Hypothalamus (tissue), 51 donors: ENCODE measurements at regions not wholly inside any gene's neighbourhood (a gene's known extent, or its start where the extent isn't known, plus 50 kb on each side); places are given as distances from the start of the nearest gene placed in this dataset.

Experiments used
- DNase-seq, 51 donors: peaks; one replicate each; lab custom pipeline; 2025; lab: John Stamatoyannopoulos, UW

- no peak for DNase-seq
Measured at GRCh38 chr11:134915881-134916280, 503.8 kb upstream of the B3GAT1 start.

- DNase-seq: no peak
Measured at GRCh38 chr11:134915212-134915611, 503.2 kb upstream of the B3GAT1 start.

DNA sequence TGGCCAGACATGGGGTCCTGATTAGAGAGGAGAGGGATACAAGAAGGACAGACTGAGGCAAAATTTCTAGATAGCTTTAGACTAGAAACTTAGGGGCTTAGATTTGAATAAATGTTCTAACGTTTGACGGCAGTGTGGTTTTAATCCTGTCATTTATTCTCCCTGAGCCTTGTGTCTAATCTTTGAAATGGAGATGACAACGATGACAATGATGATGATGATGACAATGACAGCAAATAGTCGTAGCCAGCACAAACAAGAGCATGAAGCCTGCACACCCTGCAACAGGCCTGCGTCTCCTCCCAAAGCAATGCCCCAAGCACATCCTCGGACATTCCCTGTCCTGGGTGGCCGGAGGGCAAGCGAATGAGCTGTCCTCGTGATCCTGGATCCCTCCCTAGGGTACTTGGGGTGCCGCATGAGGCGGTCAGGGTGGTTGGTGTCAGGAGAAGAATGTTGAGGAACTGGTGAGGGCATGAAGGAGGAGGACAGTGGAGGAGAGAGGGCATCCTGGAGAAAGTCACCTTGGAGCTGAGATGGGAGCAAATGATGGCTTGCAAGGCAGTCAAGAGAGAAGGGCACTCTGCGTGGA is 502.1 kb upstream of the B3GAT1 start:
- DNase-seq: no peak

DNA sequence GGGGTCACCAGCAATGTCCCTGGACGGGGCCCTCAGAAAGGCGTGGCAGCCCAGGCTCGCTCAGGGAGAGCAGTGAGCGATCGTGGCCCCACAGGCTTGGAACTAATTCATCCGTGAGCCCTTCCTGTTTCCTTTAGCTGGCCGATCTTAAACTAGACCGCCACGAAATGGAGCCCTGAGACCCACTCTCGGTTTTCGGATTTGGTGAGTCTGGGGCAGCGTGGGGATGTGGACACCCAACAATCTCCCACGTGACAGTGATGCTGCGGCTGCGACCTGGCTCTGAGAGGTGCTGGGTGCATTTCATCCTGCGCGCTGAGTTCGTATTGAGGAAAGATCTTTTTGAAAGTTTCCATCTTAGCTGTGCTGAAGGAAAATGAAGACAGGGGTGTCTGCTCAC is 501.3 kb upstream of the B3GAT1 start:
- no peak for DNase-seq

GRCh38 chr11:134911514-134912180 is 499.6 kb upstream of the B3GAT1 start:
- no peak for DNase-seq

DNA sequence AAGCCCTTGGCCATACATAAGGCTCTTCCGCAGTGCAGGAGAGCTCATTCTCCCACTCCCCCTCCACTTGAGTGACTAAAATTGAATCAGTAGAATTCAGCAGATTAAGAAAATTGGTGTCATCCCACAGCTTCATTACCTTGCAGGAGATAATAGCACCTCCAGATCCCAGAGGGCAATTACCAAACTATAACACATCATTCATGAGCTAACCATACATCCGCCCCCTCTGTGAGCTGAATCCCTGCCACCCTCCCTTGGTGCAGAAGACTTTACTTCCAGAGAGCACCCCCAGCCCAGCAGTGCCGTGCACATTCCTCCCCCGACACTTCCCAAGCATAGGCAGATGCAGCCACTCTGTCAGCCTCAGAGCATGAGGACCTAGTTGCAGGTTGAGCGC is 496.5 kb upstream of the B3GAT1 start:
- peak in 2 of 51 donors; percentile 13 to 30 for DNase-seq

GRCh38 chr11:134907636-134908035 is 495.6 kb upstream of the B3GAT1 start:
- DNase-seq: no peak

GRCh38 chr11:134906356-134906955 is 494.4 kb upstream of the B3GAT1 start:
- no peak for DNase-seq

DNA sequence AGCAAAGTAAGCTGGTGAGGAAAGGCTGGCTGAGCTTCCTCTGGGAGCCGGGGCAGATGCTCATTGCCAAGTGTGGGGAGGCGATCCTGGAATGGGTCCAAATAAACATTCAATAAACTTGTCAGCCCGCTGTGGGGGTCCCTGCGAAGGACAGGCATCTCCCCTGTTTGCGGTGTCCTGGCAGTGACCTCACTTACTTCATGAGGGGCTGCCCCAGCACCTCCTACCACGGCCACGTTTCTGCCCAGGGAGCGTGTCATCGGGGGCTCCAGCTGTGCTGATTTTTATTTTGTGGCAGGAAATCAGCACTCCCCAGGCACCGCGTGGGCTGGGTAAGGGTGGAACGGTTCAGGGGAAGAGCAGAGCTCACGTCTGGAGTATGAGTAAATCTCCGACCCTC is 493.9 kb upstream of the B3GAT1 start:
- no peak for DNase-seq

GRCh38 chr11:134905517-134905916 is 493.5 kb upstream of the B3GAT1 start:
- peak in 11 of 51 donors; percentile 2 to 31 (median 11) for DNase-seq

DNA sequence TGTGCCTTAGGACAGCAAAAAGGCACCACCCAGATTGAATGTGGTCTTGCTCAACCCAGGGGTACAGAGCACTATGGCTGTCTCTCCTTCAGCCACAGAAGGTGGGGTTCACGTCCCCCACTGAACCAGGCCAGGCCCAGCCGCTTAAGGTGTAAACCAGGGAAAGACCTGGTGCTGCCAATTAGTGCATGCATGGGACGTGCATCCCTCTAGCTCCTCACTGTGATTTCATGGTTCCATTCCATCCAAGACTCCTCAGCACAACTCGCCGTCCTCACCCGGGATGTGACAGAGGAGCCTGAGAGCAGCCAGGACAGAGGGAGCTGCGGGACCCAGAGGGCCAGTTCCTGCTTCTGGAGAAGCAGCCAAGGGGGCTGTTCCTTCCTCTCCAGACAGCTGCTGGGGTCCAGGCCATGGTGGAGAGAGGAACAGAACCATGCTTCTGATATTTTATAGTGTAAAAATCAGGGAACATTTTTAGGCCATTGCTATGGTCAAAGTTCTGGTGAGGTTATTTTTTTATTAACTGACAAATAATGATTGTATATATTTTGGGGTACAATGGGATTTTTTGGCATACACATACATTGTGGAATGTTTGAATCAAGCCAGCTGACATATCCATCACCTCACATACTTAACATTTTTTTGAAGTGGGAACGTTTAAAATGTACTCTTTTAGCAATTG is 492.2 kb upstream of the B3GAT1 start:
- no peak for DNase-seq

DNA sequence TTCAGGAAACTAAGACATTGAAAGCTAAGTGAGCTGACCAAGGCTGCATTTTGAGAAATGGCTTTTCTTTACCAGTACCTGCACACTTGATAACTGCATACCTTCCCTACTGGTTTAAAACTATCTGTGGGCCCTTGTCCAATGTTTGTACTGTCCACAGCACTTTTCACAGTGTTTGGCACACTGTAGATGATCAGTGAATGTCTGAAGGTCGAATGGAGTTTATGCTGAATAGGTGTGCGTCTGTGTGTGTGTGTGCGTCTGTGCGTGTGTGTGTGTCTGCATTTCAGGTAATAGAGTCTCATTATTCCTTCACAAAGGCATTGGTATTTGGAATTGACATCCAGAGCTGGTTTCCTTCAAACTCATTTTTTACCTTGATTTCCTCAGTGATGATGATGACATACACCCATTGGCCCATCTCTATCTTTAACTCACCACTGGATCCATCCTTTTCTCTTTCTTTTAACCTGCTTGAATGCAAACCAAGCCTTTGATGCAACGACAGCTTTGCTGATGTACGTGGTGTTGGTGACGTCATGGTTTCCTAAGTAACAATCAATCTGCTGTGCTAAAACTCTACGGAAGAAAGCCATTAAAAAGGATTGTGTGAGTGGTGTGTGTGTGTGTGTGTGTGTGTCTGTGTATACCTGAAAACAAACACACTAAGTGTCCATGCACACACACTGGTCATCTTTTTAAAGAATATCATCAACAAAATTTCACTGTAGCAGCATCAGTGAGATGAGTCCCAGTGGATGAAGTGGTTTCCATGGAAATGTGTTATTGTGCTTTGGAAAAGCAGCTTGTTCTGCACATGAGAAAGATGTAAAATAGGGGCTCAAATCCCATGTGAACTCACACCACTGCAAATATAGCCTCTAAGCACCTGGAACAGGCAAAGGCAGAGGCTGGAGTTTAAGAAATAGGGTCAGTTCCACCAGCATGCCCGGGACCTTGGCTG is 490.2 kb upstream of the B3GAT1 start:
- peak in 1 of 51 donors; percentile 29 for DNase-seq

GRCh38 chr11:134901542-134901941 is 489.5 kb upstream of the B3GAT1 start:
- DNase-seq: no peak

GRCh38 chr11:134893810-134894685 is 482.0 kb upstream of the B3GAT1 start:
- no peak for DNase-seq

DNA sequence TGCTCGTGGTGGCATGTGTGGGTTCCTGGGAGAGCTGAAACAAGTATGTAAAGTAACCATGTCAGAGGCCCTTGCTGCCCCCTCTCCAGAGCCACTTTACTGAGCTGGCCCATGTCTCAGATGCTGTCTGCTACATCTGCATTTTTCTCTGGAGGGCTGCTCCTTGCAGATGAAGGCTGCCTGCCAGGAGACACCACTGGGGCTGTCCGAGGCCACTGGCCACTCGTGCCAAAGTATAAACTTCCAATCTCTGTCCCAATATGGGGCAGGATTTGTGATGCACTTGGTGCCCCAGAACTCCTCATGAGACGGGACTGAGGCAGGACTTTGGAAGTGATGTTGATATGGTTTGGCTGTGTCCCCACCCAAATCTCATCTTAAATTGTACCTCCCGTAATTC is 478.4 kb upstream of the B3GAT1 start:
- DNase-seq: no peak

DNA sequence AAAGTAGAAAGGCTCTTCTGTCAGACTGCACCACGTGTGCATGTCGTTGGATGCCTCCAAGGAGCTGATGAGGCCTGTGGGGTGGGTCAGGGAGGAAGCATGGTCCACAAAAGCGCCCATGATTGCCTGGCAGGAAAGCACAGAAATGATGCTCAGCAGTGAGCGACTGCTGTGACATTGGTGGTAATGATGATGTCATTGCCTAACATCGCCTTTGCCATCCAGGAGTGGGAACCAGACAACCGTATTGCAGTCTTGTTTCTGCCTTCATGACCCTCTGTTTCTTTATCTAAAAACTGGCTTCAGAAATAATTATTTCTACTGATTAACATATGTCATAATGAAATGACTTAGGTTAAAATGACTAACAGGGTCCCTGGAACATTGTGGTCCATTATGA is 477.8 kb upstream of the B3GAT1 start:
- no peak for DNase-seq

DNA sequence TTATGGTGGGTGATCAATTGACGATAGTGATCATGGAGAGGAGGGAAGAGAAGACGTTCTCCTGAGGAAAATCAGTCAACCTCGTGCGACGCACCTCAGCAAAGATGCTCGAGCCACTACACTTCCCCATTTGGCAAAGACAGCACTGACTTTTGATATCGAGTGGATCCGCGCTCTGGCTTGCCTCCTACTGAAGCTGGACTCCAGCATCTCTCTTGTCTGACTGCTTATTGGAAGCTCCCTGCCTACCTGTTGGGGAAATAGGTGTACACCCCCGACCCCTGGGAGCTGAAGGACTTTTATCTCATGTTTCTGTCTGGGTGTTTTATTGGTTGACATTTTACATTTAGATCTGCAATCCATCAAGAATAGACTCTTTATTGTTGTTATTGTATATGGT is 476.8 kb upstream of the B3GAT1 start:
- no peak for DNase-seq

- DNase-seq: no peak
Measured at GRCh38 chr11:134887896-134888295, 475.9 kb upstream of the B3GAT1 start.

- DNase-seq: no peak
Measured at GRCh38 chr11:134883484-134883883, 471.4 kb upstream of the B3GAT1 start.
